Testis (tissue), 2 donors: ENCODE measurements at regions not wholly inside any gene's neighbourhood (a gene's known extent, or its start where the extent isn't known, plus 50 kb on each side); places are given as distances from the start of the nearest gene placed in this dataset.

ENCODE experiments used
- POLR2A ChIP-seq: fragments of 450-650 bp; IDR thresholded peaks from one replicate; pipeline ENCODE4 v1.6.1; 2017; ENCODE audit warnings: antibody characterized with exemption, mild to moderate bottlenecking, moderate library complexity
- TF ChIP-seq, protein P1 (sequence below), 3 experiments: fragments of 450-650 bp in 2 of 3; fragments of 200-600 bp in 1 of 3; sonication (generic) in 1 of 3; IDR thresholded peaks; one replicate each; pipeline ENCODE4 v1.5.1; 2016 to 2019; ENCODE audit warnings: antibody characterized with exemption in 3 of 3, mild to moderate bottlenecking in 2 of 3, moderate library complexity in 1 of 3

DNA sequence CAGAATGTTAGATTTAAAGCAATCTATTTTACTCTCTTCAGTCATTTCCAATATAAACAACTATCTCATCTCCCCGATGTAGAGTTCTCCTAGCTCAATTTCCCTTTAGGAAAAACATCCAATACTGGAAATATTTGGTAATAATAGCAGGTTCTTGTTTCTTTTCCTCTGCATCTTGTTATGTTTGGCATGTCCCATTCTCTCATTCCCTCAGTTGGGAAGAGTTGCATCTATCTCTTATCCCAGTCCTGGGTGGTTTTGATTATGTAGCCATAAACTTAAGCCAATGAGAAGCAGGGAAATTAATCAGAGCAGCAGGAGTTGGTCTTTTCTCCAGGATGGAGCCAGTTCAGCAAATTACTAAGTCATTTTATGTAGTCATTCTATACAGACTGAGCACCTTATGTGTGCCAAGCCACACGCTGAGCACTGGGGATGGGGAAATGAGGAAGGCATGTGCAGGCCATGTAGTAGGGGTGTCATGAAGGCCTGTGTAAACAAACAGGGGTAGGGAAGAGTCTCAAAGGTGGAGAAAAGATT, 418.2 kb upstream of the NFIA start:
- TF ChIP-seq, protein P1, sequence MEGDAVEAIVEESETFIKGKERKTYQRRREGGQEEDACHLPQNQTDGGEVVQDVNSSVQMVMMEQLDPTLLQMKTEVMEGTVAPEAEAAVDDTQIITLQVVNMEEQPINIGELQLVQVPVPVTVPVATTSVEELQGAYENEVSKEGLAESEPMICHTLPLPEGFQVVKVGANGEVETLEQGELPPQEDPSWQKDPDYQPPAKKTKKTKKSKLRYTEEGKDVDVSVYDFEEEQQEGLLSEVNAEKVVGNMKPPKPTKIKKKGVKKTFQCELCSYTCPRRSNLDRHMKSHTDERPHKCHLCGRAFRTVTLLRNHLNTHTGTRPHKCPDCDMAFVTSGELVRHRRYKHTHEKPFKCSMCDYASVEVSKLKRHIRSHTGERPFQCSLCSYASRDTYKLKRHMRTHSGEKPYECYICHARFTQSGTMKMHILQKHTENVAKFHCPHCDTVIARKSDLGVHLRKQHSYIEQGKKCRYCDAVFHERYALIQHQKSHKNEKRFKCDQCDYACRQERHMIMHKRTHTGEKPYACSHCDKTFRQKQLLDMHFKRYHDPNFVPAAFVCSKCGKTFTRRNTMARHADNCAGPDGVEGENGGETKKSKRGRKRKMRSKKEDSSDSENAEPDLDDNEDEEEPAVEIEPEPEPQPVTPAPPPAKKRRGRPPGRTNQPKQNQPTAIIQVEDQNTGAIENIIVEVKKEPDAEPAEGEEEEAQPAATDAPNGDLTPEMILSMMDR (IDR thresholded peaks at IDR 0.05) = no peak
- TF ChIP-seq POLR2A = no peak
